GM12864 (cell line): ENCODE measurements at regions not wholly inside any gene's neighbourhood (a gene's known extent, or its start where the extent isn't known, plus 50 kb on each side); places are given as distances from the start of the nearest gene placed in this dataset.

Experiments used
- DNase-seq: peaks from one replicate; pipeline ENCODE4 v3.0.0-alpha.2; 2011; ENCODE audit warnings: low read depth
- H3K4me3 ChIP-seq: 2 replicates; pipeline ENCODE4 v1.5.1; 2011; ENCODE audit warnings: mild to moderate bottlenecking, low read depth, low read length, control low read depth
- TF ChIP-seq, protein P1 (sequence below): IDR thresholded peaks from 2 replicates; pipeline ENCODE4 v1.5.1; 2011; ENCODE audit warnings: low read depth, mild to moderate bottlenecking, moderate library complexity, low read length, control low read depth, inconsistent platforms; ENCODE audit errors: missing control alignments

DNA sequence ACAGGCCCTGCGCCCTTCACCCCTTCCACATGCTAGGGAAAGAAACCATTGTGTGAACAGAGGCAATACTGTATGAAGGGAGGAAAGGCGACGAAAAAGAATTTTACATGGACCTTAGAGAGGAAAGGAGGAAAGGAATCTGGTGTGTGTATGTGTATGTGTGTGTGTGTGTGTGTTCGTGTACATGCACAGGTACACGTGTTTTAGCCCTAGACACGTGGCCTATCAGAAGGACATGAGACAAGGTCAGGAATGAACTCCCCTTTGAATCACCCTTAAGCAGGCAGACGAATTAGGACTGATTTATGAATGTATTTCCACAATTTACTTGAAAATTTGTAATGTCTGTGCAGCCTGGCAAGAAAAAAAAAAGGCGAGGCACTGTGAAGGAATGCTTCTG is 276.0 kb downstream of the ZNF516 start:
- no peak for DNase-seq
- no peak overlapping the region for H3K4me3 ChIP-seq
- TF ChIP-seq, protein P1, sequence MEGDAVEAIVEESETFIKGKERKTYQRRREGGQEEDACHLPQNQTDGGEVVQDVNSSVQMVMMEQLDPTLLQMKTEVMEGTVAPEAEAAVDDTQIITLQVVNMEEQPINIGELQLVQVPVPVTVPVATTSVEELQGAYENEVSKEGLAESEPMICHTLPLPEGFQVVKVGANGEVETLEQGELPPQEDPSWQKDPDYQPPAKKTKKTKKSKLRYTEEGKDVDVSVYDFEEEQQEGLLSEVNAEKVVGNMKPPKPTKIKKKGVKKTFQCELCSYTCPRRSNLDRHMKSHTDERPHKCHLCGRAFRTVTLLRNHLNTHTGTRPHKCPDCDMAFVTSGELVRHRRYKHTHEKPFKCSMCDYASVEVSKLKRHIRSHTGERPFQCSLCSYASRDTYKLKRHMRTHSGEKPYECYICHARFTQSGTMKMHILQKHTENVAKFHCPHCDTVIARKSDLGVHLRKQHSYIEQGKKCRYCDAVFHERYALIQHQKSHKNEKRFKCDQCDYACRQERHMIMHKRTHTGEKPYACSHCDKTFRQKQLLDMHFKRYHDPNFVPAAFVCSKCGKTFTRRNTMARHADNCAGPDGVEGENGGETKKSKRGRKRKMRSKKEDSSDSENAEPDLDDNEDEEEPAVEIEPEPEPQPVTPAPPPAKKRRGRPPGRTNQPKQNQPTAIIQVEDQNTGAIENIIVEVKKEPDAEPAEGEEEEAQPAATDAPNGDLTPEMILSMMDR: no peak

DNA sequence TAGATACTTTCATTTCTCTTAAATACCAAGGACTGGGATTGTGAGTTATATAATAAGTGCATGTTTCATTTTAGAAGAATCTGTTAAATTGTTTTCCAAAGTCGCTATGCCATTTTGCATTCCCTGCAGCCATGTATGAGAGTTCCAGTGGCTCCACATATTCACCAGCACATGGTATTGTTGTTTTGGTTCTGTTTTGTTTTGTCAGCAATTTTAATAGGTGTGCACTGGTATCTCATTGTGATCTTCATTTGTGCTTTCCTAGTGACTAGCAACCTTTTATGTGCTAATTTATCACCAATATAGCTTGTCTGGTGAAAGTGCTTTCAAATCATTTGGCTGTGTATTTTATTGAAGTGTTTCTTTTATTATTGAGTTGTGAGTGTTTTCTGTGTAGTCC is 278.9 kb downstream of the ZNF516 start:
- no peak for DNase-seq
- TF ChIP-seq, protein P1: no peak
- no peak overlapping the region for H3K4me3 ChIP-seq

DNA sequence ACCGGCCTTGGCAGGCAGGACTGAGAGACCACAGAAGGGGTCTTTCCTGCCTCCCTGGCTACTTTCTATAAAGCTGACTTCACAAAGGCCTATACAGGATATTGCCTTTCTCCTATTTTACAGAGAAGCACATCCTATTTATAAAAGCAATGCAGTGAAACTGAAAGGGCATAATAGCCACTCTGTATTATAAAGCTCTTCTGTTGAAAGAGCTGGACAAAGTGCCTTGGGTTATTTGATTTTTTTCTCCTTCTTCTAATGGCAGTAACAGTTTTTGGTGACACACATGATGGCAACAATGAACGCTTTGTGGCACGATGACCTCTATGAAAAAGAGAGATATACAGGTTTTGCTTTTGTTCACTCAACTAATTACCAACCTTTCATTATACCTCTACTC is 281.1 kb downstream of the ZNF516 start:
- DNase-seq: no peak
- TF ChIP-seq, protein P1: no peak
- no peak overlapping the region for H3K4me3 ChIP-seq

DNA sequence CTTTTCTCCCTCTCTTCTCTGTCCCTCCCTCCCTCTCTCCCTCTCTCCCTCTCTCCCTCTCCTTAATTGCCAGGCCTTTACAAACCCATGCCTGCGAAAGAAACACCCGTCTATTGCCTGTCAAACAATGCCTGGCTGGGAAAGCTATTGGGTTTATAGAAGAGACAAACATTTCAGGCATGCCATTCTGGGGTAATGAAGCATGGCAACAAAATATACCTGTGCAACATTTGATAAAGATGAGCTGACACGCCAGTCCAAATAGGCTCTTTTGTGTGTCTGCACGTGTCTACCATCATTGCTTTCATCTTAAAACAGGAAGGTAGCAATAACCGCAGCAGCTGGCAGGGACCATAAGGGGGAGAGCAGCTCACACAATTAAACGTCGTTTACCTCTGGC is 282.1 kb downstream of the ZNF516 start:
- TF ChIP-seq, protein P1: no peak
- no peak overlapping the region for H3K4me3 ChIP-seq
- DNase-seq: no peak

DNA sequence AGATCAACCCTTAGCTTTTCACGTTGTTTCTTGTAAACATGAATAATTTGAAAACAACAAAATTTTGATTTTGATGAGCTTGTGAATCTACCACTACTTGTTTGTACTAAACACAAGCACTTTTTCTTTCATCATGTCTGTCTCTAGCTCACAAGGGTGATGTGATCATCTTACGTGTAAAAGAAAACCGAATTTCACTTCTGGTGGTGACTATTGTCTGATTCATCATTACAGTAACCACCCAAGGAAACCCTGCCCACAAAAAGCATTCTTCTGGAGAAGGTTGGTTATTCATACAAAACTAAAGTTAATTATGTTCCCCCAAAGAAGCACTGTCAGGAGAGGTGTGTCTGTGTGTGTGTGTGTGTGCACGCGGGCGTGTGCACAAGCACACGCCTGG is 285.4 kb downstream of the ZNF516 start:
- no peak overlapping the region for H3K4me3 ChIP-seq
- no peak for DNase-seq
- TF ChIP-seq, protein P1: no peak

DNA sequence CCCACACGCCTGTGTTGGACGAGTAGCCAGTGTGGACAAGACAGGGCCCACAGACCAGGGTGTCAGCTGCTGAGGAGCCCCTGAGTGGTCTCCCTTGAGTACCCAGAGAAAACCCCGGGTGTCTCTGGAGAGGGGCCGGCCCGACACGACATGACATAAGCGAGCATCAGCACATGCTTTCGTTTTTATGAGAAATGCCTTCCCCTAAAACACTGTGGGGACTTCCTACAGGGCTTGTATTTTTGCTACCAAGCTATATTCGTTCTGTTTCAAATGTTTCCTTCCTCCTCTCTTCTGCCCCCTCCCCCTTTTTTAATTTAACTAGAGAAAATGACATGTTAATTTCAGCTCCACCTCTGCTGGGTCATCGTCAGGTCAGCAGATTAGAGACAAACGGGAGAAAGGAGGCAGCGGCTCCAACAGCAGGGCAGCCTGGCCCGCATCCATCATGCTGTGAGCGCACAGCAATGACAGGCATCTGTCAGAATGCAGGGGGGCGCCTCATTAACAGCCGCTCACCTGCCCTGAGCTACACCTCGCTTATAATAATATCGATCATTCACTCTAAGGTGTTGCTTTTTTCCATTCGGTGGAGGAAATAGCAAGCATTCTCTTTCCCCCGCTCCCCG is 286.2 kb downstream of the ZNF516 start:
- DNase-seq: no peak
- TF ChIP-seq, protein P1: no peak
- H3K4me3 ChIP-seq: no peak overlapping the region

DNA sequence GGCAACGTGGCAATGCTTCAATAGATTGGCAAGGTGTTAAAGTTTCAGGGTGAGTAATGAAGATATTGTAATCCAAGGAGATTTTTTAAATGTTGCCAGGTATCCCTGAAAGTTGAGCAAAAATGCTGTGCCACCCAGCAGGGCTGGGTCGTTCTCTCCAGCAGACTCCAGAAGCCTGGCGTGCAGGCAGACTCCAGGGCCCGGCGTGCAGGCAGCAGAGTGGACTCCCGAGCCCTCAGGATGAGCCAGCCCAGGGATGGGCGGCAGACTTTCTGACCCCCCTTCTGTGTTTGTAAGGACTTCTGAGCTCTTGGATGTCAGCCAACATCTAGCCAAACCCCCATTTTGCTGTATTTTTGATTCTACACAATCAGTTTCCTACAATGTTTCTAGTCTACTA is 289.1 kb downstream of the ZNF516 start:
- DNase-seq: no peak
- TF ChIP-seq, protein P1: no peak
- no peak overlapping the region for H3K4me3 ChIP-seq
